ENCODE measurements at regions not wholly inside any gene's neighbourhood (a gene's known extent, or its start where the extent isn't known, plus 50 kb on each side); places are given as distances from the start of the nearest gene placed in this dataset.
"Not testable (repeated sequence)": the region's sequence is repeated elsewhere in the genome, so short reads cannot be mapped to it uniquely, and the experiment has no call there.

- not testable (repeated sequence) for TF ChIP-seq CTCF, EZH2, EZH2phosphoT487 (IDR thresholded peaks at IDR 0.05)
These were observed 1245.5 kb upstream of the PHF14 start for GRCh38 chr7:9728014-9728657.
